ENCODE measurements at regions not wholly inside any gene's neighbourhood (a gene's known extent, or its start where the extent isn't known, plus 50 kb on each side); places are given as distances from the start of the nearest gene placed in this dataset.

DNA sequence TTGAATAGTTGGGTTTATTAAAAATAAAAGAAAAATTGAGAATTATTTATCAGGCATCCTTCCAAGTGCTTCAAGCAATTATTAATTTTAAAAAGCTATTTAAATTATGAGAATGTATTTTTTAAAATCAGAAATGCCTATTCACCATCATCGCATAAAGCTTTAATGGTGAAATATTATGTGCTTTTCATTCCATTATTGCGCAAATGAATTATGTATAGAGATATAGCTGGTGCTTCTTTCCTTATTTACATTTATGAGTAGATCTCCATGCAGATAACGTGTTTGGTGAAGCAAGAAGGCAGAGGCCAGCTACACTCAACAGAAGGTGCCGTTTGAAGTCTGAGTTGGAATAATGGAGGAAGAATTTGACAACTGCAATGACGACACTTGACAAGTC lies 549.1 kb upstream of the DPP6 start:
- TF ChIP-seq, protein P1, sequence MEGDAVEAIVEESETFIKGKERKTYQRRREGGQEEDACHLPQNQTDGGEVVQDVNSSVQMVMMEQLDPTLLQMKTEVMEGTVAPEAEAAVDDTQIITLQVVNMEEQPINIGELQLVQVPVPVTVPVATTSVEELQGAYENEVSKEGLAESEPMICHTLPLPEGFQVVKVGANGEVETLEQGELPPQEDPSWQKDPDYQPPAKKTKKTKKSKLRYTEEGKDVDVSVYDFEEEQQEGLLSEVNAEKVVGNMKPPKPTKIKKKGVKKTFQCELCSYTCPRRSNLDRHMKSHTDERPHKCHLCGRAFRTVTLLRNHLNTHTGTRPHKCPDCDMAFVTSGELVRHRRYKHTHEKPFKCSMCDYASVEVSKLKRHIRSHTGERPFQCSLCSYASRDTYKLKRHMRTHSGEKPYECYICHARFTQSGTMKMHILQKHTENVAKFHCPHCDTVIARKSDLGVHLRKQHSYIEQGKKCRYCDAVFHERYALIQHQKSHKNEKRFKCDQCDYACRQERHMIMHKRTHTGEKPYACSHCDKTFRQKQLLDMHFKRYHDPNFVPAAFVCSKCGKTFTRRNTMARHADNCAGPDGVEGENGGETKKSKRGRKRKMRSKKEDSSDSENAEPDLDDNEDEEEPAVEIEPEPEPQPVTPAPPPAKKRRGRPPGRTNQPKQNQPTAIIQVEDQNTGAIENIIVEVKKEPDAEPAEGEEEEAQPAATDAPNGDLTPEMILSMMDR (IDR thresholded peaks at IDR 0.05; ENCODE audit: low read depth, low read length): no peak
- H3K79me2 ChIP-seq (ENCODE audit: low read length): no peaks in the 10 kb centered on the region

DNA sequence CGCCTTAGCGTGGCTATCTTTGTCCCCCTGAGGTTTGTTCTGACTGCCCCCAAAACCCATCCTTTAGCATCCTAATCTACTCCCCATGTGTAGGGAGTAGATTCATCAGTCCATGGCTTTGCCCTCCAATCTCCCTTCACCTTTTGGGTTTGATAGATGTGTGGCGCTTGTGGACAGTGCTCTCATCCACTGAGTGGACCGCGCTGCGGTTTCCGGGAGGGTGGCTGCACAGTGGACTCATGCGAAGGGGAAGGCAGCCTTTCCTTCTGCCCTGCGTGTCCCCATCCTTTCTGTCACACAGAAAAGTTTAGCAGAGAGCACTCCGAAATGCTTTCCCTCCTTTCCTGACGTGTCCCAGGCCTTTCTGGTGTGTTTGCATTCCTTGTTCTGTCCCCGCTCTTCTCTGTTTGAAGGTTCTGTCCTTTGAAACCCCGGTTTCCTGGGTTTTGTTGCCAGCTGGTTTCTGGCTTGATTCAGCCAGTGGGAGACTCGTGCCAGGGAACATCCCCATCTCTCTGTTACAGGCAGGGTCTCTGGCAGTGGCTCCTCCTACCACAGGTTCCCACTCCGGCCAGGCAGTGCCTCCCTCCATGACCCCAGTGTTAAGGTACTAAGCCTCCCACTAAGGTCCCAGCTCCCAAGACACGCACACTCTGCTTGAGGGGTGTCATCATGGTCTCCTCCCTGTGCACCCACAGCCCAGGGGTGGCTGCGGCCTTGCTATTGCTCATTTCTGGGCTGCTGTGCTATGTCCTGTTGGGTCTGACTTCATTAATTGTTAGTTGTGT lies 547.7 kb upstream of the DPP6 start:
- no peak overlapping the region for H2AFZ ChIP-seq (ENCODE audit: low read depth, low read length)
- no peaks in the 10 kb centered on the region for H3K9me3 ChIP-seq (ENCODE audit: insufficient read depth, low read length)
- H3K27ac ChIP-seq (ENCODE audit: low read length): no peak overlapping the region
- H3K4me3 ChIP-seq (ENCODE audit: low read length): no peak overlapping the region
- no peak overlapping the region for H3K4me2 ChIP-seq (ENCODE audit: low read length)
- no peaks in the 10 kb centered on the region for H3K36me3 ChIP-seq (replicated peaks; ENCODE audit: low read depth, low read length)
- no peaks in the 10 kb centered on the region for H3K27me3 ChIP-seq (ENCODE audit: low read depth, low read length)
- no peaks in the 10 kb centered on the region for H3K79me2 ChIP-seq (ENCODE audit: low read length)
- no peak overlapping the region for H3K9ac ChIP-seq (ENCODE audit: low read length)
- no peaks in the 10 kb centered on the region for H4K20me1 ChIP-seq (ENCODE audit: insufficient read depth, low read length)
- no peak for TF ChIP-seq EZH2phosphoT487 (IDR thresholded peaks at IDR 0.05; ENCODE audit: low read depth)
- TF ChIP-seq, protein P1 (IDR thresholded peaks at IDR 0.05; ENCODE audit: low read depth, low read length): no peak
- no peaks in the 10 kb centered on the region for H3K4me1 ChIP-seq (ENCODE audit: low read length)

More for the DNA sequence above, 549.1 kb upstream of the DPP6 start:
- no peaks in the 10 kb centered on the region for H3K36me3 ChIP-seq (replicated peaks; ENCODE audit: low read depth, low read length)
- no peak overlapping the region for H3K27ac ChIP-seq (ENCODE audit: low read length)
- H4K20me1 ChIP-seq (ENCODE audit: insufficient read depth, low read length): no peaks in the 10 kb centered on the region
- no peak overlapping the region for H3K4me3 ChIP-seq (ENCODE audit: low read length)
- no peak overlapping the region for H3K4me2 ChIP-seq (ENCODE audit: low read length)
- H3K4me1 ChIP-seq (ENCODE audit: low read length): no peaks in the 10 kb centered on the region
- H3K27me3 ChIP-seq (ENCODE audit: low read depth, low read length): no peaks in the 10 kb centered on the region
- no peaks in the 10 kb centered on the region for H3K9me3 ChIP-seq (ENCODE audit: insufficient read depth, low read length)
- no peak overlapping the region for H2AFZ ChIP-seq (ENCODE audit: low read depth, low read length)
- H3K9ac ChIP-seq (ENCODE audit: low read length): no peak overlapping the region

DNA sequence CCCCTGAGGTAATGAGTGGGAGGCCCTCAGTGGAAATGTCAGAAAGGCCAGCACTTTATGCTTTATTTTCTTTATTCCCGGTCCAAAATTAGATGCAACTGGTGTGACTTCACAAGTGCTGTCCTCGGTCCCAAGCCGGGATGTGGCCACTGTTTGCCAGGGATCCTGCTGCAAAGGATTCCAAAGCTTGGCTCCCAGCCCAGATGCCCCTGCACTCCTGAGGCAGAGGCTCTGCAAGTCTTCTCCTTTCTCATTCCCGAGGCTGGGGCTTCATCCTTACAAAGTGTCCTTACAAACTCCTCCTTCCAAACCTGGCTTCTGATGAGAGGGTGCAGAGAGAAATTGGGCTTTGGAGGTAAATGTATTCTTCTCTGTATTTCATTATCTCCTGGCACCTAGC lies 544.3 kb upstream of the DPP6 start:
- no peaks in the 10 kb centered on the region for H3K9me3 ChIP-seq (ENCODE audit: insufficient read depth, low read length)
- no peak overlapping the region for H3K4me2 ChIP-seq (ENCODE audit: low read length)
- H3K27ac ChIP-seq (ENCODE audit: low read length): no peak overlapping the region
- TF ChIP-seq, protein P1 (IDR thresholded peaks at IDR 0.05; ENCODE audit: low read depth, low read length): no peak
- TF ChIP-seq EZH2phosphoT487 (IDR thresholded peaks at IDR 0.05; ENCODE audit: low read depth): no peak
- no peak overlapping the region for H2AFZ ChIP-seq (ENCODE audit: low read depth, low read length)
- H4K20me1 ChIP-seq (ENCODE audit: insufficient read depth, low read length): no peaks in the 10 kb centered on the region
- no peaks in the 10 kb centered on the region for H3K4me1 ChIP-seq (ENCODE audit: low read length)
- H3K36me3 ChIP-seq (replicated peaks; ENCODE audit: low read depth, low read length): no peaks in the 10 kb centered on the region
- no peaks in the 10 kb centered on the region for H3K27me3 ChIP-seq (ENCODE audit: low read depth, low read length)
- no peak overlapping the region for H3K4me3 ChIP-seq (ENCODE audit: low read length)
- no peak overlapping the region for H3K9ac ChIP-seq (ENCODE audit: low read length)
- H3K79me2 ChIP-seq (ENCODE audit: low read length): no peaks in the 10 kb centered on the region

DNA sequence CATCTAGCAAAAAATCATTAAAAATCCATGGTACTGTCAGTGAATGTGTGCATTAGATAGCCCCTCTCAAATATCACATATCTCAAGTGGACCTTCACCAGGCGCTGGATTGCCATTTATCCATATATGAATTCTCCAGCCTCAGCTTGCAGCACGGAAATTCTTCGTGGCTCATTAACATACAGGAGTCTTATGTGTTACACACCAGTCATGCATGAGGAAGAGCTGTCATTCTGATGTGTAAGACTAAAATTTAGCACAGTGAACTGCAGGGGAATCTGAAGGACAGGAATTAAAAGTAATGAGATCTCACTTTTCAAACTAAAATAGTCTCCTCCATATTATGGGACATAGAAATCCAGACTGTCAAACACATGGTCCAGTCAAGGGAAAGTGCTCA lies 542.4 kb upstream of the DPP6 start:
- TF ChIP-seq, protein P1 (IDR thresholded peaks at IDR 0.05; ENCODE audit: low read depth, low read length): no peak
- TF ChIP-seq EZH2phosphoT487 (IDR thresholded peaks at IDR 0.05; ENCODE audit: low read depth): no peak
- no peaks in the 10 kb centered on the region for H3K79me2 ChIP-seq (ENCODE audit: low read length)
- H3K9me3 ChIP-seq (ENCODE audit: insufficient read depth, low read length): no peaks in the 10 kb centered on the region
- H3K4me3 ChIP-seq (ENCODE audit: low read length): no peak overlapping the region
- no peak overlapping the region for H3K27ac ChIP-seq (ENCODE audit: low read length)
- no peaks in the 10 kb centered on the region for H3K36me3 ChIP-seq (replicated peaks; ENCODE audit: low read depth, low read length)
- H3K9ac ChIP-seq (ENCODE audit: low read length): no peak overlapping the region
- no peaks in the 10 kb centered on the region for H4K20me1 ChIP-seq (ENCODE audit: insufficient read depth, low read length)
- no peak overlapping the region for H2AFZ ChIP-seq (ENCODE audit: low read depth, low read length)
- H3K27me3 ChIP-seq (ENCODE audit: low read depth, low read length): no peaks in the 10 kb centered on the region
- no peaks in the 10 kb centered on the region for H3K4me1 ChIP-seq (ENCODE audit: low read length)
- H3K4me2 ChIP-seq (ENCODE audit: low read length): no peak overlapping the region
